ENCODE measurements at regions not wholly inside any gene's neighbourhood (a gene's known extent, or its start where the extent isn't known, plus 50 kb on each side); places are given as distances from the start of the nearest gene placed in this dataset.

GRCh38 chr2:64283641-64284361 is 139.6 kb upstream of the PELI1 start:
- DNase-seq (ENCODE audit: low read depth): no peak

- DNase-seq (ENCODE audit: low read depth): no peak
Observed at GRCh38 chr2:64284751-64285150, 140.5 kb upstream of the PELI1 start.

GRCh38 chr2:64287202-64287740 is 143.1 kb upstream of the PELI1 start:
- DNase-seq (ENCODE audit: low read depth): no peak

- DNase-seq (ENCODE audit: low read depth): peak; percentile 66
Observed at GRCh38 chr2:64288321-64289193, 144.3 kb upstream of the PELI1 start.

GRCh38 chr2:64289251-64289650 is 145.0 kb upstream of the PELI1 start:
- no peak for DNase-seq (ENCODE audit: low read depth)

- DNase-seq (ENCODE audit: low read depth): no peak
Observed at GRCh38 chr2:64289737-64290136, 145.5 kb upstream of the PELI1 start.

- peak; percentile 59 for DNase-seq (ENCODE audit: low read depth)
Observed at GRCh38 chr2:64291181-64291580, 147.0 kb upstream of the PELI1 start.

GRCh38 chr2:64295326-64296139 is 151.3 kb upstream of the PELI1 start:
- DNase-seq (ENCODE audit: low read depth): no peak

GRCh38 chr2:64296140-64296480 is 151.9 kb upstream of the PELI1 start:
- no peak for DNase-seq (ENCODE audit: low read depth)

GRCh38 chr2:64296695-64297346 is 152.6 kb upstream of the PELI1 start:
- DNase-seq (ENCODE audit: low read depth): no peak

GRCh38 chr2:64298161-64298560 is 153.9 kb upstream of the PELI1 start:
- DNase-seq (ENCODE audit: low read depth): no peak

GRCh38 chr2:64300066-64300465 is 153.9 kb upstream of the LGALSL start:
- no peak for DNase-seq (ENCODE audit: low read depth)

- DNase-seq (ENCODE audit: low read depth): no peak
Observed at GRCh38 chr2:64303250-64303649, 150.7 kb upstream of the LGALSL start.

- no peak for DNase-seq (ENCODE audit: low read depth)
Observed at GRCh38 chr2:64307421-64307820, 146.5 kb upstream of the LGALSL start.

GRCh38 chr2:64311191-64311910 is 142.6 kb upstream of the LGALSL start:
- no peak for DNase-seq (ENCODE audit: low read depth)

GRCh38 chr2:64311948-64312621 is 141.9 kb upstream of the LGALSL start:
- DNase-seq (ENCODE audit: low read depth): peak; percentile 89

GRCh38 chr2:64312622-64313397 is 141.2 kb upstream of the LGALSL start:
- DNase-seq (ENCODE audit: low read depth): no peak

- DNase-seq (ENCODE audit: low read depth): no peak
Observed at GRCh38 chr2:64313398-64313723, 140.6 kb upstream of the LGALSL start.

- DNase-seq (ENCODE audit: low read depth): no peak
Observed at GRCh38 chr2:64315291-64315960, 138.5 kb upstream of the LGALSL start.

Measured in RPMI7951 (cell line).